ENCODE measurements at regions not wholly inside any gene's neighbourhood (a gene's known extent, or its start where the extent isn't known, plus 50 kb on each side); places are given as distances from the start of the nearest gene placed in this dataset.
"Not testable (repeated sequence)": the region's sequence is repeated elsewhere in the genome, so short reads cannot be mapped to it uniquely, and the experiment has no call there.

DNA sequence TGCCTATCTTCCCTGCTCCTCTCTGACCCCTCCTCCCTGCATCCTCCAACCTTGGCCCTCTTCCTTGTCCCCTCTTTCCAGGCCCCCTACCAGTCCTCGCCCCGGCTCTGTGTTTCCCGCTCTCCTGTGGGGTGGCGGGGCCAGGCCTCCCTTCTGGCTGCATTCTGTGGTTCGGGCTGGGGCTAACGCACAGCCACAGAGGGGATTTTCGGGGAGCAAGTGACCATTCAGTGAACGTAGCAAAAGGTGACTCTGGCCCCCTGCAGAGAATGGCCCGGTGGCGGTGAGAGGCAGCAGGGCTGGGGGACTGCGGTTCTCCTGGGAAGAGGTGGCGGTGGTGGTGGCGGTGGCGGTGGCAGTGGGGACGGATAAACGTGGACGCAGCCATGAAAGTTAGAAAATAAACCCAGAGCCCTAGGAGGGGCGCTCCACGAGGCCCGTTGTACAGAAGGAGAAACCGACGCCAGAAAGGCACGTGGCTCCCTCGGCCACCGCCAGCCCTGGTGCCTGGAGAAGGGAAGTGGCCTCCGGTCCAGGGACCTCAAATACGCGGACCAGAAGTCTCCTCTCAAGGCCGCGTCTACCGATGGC, 269.6 kb downstream of the ADGRD1 start:
- ATAC-seq (ENCODE audit: insufficient number of reproducible peaks, low FRiP score, low read depth) = no peak

DNA sequence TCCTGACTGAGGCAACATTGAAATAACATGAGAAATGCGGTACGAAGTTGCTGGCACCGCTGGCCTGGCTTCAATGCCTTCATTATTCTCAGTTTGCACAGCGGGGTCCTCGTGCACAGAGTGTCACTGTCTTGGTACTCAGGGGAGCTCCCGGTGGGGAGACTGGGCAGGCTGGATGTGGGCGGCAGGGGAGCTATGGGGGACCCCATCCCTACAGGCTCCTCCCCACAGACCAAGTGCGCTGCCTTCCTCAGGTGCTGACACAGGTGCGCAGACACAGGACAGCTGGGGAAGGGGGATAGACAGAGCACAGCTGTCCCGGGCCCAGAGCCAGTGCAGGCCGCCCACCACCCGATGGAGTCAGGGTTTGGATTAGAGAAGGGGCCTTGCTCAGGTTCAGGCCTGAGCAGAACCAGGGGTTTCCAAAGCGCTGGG, 270.1 kb downstream of the ADGRD1 start:
- Histone ChIP-seq H3K4me1 (ENCODE audit: control insufficient read depth in 1 of 2, low read depth in 2 of 2) (no peaks in the 10 kb centered on the region), H3K4me3 (no peak overlapping the region), H3K27ac (no peak overlapping the region), H3K36me3 (no peaks in the 10 kb centered on the region), H3K27me3 (replicated peaks; ENCODE audit: insufficient read depth) (no peaks in the 10 kb centered on the region), H3K9me3 (no peaks in the 10 kb centered on the region)
- TF ChIP-seq, protein P1, sequence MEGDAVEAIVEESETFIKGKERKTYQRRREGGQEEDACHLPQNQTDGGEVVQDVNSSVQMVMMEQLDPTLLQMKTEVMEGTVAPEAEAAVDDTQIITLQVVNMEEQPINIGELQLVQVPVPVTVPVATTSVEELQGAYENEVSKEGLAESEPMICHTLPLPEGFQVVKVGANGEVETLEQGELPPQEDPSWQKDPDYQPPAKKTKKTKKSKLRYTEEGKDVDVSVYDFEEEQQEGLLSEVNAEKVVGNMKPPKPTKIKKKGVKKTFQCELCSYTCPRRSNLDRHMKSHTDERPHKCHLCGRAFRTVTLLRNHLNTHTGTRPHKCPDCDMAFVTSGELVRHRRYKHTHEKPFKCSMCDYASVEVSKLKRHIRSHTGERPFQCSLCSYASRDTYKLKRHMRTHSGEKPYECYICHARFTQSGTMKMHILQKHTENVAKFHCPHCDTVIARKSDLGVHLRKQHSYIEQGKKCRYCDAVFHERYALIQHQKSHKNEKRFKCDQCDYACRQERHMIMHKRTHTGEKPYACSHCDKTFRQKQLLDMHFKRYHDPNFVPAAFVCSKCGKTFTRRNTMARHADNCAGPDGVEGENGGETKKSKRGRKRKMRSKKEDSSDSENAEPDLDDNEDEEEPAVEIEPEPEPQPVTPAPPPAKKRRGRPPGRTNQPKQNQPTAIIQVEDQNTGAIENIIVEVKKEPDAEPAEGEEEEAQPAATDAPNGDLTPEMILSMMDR (IDR thresholded peaks at IDR 0.05) = no peak
- no peak for ATAC-seq (ENCODE audit: insufficient number of reproducible peaks, low FRiP score, low read depth)
- DNase-seq (ENCODE audit: low spot score) = no peak

More for the DNA sequence above, 269.6 kb downstream of the ADGRD1 start:
- no peak for DNase-seq (ENCODE audit: low spot score)
- no peaks in the 10 kb centered on the region for H3K27me3 ChIP-seq (replicated peaks; ENCODE audit: insufficient read depth)
- no peaks in the 10 kb centered on the region for H3K4me1 ChIP-seq (ENCODE audit: control insufficient read depth in 1 of 2, low read depth in 2 of 2)
- TF ChIP-seq, protein P1 (IDR thresholded peaks at IDR 0.05) = no peak
- H3K4me3 ChIP-seq = no peak overlapping the region
- no peak overlapping the region for H3K27ac ChIP-seq
- H3K36me3 ChIP-seq = no peaks in the 10 kb centered on the region
- no peaks in the 10 kb centered on the region for H3K9me3 ChIP-seq

DNA sequence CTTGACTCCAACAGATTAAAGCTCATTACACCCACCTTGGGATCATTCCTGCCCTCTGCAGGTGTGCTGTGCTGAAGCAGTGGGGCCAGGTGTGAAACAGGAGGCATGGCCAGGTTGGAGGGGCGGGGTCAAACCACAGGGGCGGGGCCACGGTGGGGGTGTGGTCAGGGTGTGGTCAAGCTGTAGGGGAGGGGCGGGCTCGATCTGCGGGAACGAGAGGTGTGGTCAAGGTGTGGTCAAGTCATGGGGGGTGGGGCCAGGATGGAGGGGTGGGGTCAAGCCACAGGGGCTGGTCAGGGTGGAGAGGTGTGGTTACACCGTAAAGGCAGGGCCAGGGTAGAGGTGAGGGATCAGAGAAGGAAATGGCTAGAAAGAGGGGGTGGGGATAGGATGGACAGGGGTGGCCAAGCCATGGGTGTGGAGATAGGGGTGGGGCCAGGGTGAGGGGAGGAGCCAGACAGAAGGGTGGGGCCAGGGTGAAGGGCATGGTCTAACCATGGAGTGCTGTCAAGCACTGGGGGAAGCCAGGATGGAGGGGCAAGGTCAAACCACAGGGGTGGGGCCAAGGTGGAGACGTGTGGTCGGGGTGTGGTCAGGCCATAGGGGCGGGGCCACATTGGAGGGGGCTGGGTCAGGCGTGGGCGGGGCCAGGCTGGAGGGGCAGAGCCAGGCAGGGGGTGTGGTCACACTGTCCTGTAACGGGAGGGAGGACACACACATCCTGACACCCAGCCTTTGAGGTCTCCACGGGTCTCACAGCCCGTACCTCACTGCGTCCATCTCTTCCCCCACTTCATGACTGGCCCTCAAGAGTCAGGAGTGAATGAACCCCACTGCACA, 270.7 kb downstream of the ADGRD1 start:
- not testable (repeated sequence) for DNase-seq (ENCODE audit: low spot score); H3K9me3 ChIP-seq; ATAC-seq (ENCODE audit: insufficient number of reproducible peaks, low FRiP score, low read depth)

DNA sequence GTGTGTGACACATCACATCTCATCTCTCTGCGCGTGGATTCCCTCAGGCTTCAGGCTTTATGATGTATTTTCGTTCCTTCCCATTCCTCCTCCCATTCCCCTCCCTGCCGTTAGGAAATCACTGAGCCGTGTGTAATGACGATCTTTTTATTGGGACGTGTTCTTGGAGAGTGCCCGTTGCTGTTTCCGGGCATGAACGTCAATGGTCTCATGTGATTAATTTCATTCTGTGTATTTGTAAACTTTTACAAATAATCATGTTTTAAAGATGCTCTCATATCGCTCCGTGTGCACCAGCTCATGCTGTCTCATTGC, 271.3 kb downstream of the ADGRD1 start:
- not testable (repeated sequence) for H3K9me3 ChIP-seq; H3K36me3 ChIP-seq; H3K4me1 ChIP-seq (ENCODE audit: control insufficient read depth in 1 of 2, low read depth in 2 of 2); H3K4me3 ChIP-seq; H3K27ac ChIP-seq; H3K27me3 ChIP-seq (replicated peaks; ENCODE audit: insufficient read depth); ATAC-seq (ENCODE audit: insufficient number of reproducible peaks, low FRiP score, low read depth); DNase-seq (ENCODE audit: low spot score)

More for the DNA sequence above, 270.7 kb downstream of the ADGRD1 start:
- not testable (repeated sequence) for H3K27ac ChIP-seq; H3K36me3 ChIP-seq; H3K4me3 ChIP-seq; H3K27me3 ChIP-seq (replicated peaks; ENCODE audit: insufficient read depth); H3K4me1 ChIP-seq (ENCODE audit: control insufficient read depth in 1 of 2, low read depth in 2 of 2)

DNA sequence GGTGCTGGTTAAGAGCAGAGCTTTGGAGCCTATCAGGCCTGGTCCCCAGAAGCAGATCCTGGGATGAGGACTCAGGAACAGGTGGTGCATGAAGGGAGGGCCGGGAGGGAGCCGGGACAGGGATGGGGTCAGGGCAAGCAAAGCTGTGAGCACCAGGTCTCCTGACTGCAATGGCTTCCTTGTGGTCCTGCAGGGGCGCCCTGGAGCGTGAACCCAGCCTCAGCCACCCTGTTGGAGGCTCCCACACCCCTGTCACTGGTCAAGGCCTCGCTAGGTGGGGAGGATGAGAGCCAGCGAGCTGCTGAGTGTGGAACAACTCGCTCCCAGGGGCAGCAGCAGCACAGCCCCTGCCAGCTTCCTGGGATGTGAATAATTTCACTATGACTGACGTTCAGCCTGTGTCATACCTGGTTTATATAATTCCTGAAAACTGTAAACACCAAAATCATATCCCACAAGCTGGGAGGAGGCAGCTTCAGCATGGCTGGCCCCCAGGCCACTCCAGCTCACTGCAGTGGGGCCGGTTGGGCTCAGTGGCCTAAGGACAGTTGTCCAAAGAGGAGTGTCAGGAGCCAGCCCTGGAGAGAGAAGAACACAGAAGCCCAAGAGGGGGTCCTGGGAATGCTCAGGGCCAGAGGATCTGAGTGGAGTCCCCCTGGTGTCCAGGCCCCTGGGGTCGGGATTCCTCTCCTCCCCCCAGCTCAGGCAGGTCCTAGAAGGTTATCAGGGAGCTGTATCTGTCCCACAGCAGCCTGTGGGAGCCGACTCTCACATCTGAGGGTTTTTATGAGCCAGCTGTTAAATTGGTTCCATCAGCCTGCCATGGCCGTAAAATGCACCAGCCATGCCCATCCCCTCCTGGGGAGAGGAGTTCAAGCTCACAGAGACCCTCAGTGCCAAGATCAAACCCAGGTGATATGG, 272.9 kb downstream of the ADGRD1 start:
- no peak for ATAC-seq (ENCODE audit: insufficient number of reproducible peaks, low FRiP score, low read depth)
- no peaks in the 10 kb centered on the region for H3K27me3 ChIP-seq (replicated peaks; ENCODE audit: insufficient read depth)
- no peak overlapping the region for H3K4me3 ChIP-seq
- TF ChIP-seq, protein P1 (IDR thresholded peaks at IDR 0.05) = no peak
- no peaks in the 10 kb centered on the region for H3K9me3 ChIP-seq
- H3K4me1 ChIP-seq (ENCODE audit: control insufficient read depth in 1 of 2, low read depth in 2 of 2) = no peaks in the 10 kb centered on the region
- H3K36me3 ChIP-seq = no peaks in the 10 kb centered on the region
- no peak for DNase-seq (ENCODE audit: low spot score)
- H3K27ac ChIP-seq = no peak overlapping the region

DNA sequence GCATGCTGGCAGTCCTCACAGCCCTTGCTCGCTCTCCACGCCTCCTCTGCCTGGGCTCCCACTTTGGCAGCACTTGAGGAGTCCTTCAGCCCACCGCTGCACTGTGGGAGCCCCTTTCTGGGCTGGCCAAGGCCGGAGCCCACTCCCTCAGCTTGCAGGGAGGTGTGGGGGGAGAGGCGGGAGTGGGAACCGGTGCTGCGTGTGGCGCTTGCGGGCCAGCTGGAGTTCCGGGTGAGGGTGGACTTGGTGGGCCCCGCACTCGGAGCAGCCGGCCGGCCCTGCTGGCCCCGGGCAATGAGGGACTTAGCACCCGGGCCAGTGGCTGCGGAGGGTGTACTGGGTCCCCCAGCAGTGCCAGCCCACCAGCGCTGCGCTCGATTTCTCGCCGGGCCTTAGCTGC, 273.9 kb downstream of the ADGRD1 start:
- not testable (repeated sequence) for H3K27ac ChIP-seq; ATAC-seq (ENCODE audit: insufficient number of reproducible peaks, low FRiP score, low read depth); DNase-seq (ENCODE audit: low spot score); H3K4me1 ChIP-seq (ENCODE audit: control insufficient read depth in 1 of 2, low read depth in 2 of 2); H3K9me3 ChIP-seq; H3K36me3 ChIP-seq; H3K27me3 ChIP-seq (replicated peaks; ENCODE audit: insufficient read depth); H3K4me3 ChIP-seq

DNA sequence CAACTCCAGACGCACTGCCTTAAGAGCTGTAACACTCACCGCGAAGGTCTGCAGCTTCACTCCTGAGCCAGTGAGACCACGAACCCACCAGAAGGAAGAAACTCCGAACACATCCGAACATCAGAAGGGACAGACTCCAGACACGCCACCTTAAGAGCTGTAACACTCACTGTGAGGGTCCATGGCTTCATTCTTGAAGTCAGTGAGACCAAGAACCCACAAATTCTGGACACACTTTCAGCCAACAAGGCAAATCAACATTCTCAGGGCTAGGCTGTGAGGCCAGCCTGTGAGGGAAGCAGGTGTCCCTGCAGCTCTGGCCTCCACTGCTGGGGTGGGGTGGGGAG, 275.3 kb downstream of the ADGRD1 start:
- not testable (repeated sequence) for H3K4me1 ChIP-seq (ENCODE audit: control insufficient read depth in 1 of 2, low read depth in 2 of 2); H3K36me3 ChIP-seq; H3K27me3 ChIP-seq (replicated peaks; ENCODE audit: insufficient read depth); H3K27ac ChIP-seq; DNase-seq (ENCODE audit: low spot score); H3K9me3 ChIP-seq; H3K4me3 ChIP-seq; ATAC-seq (ENCODE audit: insufficient number of reproducible peaks, low FRiP score, low read depth)

All from thoracic aorta (tissue), 2 donors.